ENCODE measurements at regions not wholly inside any gene's neighbourhood (a gene's known extent, or its start where the extent isn't known, plus 50 kb on each side); places are given as distances from the start of the nearest gene placed in this dataset.
A peak's percentile ranks its signal among the peaks of the same experiment; 100 is the strongest.

DNA sequence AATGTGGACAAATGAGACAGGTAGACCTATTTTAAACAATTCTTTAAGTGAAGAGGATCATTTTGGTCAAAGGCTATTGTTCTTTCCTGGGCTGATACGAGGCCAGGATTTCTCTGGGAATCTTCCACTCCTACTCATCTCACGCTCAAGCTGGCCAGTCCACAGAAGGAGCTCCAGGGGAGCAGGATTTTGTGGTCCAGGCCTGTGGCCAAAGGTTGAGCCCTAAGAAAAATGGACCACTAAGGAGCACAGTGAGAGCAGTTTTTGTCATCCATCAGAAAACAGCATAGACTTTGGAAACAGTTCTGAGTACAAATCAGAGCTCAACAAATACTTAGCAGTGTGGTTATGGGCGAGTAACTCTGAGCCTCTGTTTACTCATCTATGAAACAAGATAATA is 260.2 kb upstream of the RUNX1 start:
- in situ Hi-C loops (cut with HindIII; ENCODE audit: low pct_unique_long_range_greater_than_20kb, low sequenced_read_pairs) (no loop called here), intact Hi-C loops (cut with micrococcal nuclease; ENCODE audit: unreplicated experiment) (no loop called here)
- CTCF ChIA-PET = no interaction called here
- no peaks in the 10 kb centered on the region for H3K9me3 ChIP-seq (ENCODE audit: control insufficient read depth, insufficient read depth, low read depth, low read length)
- no peaks in the 10 kb centered on the region for H3K4me1 ChIP-seq (ENCODE audit: control insufficient read depth, insufficient read depth, low read length)
- TF ChIP-seq POLR2AphosphoS5 (IDR thresholded peaks at IDR 0.05; ENCODE audit: low read depth, low read length) = no peak
- TF ChIP-seq, protein P1, sequence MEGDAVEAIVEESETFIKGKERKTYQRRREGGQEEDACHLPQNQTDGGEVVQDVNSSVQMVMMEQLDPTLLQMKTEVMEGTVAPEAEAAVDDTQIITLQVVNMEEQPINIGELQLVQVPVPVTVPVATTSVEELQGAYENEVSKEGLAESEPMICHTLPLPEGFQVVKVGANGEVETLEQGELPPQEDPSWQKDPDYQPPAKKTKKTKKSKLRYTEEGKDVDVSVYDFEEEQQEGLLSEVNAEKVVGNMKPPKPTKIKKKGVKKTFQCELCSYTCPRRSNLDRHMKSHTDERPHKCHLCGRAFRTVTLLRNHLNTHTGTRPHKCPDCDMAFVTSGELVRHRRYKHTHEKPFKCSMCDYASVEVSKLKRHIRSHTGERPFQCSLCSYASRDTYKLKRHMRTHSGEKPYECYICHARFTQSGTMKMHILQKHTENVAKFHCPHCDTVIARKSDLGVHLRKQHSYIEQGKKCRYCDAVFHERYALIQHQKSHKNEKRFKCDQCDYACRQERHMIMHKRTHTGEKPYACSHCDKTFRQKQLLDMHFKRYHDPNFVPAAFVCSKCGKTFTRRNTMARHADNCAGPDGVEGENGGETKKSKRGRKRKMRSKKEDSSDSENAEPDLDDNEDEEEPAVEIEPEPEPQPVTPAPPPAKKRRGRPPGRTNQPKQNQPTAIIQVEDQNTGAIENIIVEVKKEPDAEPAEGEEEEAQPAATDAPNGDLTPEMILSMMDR (IDR thresholded peaks at IDR 0.05) = no peak
- no TSS peak for BruUV-seq (replicated peaks)
- H3K27me3 ChIP-seq (ENCODE audit: control insufficient read depth, insufficient read depth, low read length) = no peaks in the 10 kb centered on the region
- ATAC-seq (no peak), DNase-seq (ENCODE audit: low read depth, low spot score) (no peak)
- no peak overlapping the region for H3K27ac ChIP-seq (ENCODE audit: low read length)
- H3K4me3 ChIP-seq (ENCODE audit: low read depth in 2 of 2, low read length in 2 of 2) = no peak overlapping the region
- POLR2A ChIA-PET = no interaction called here
- no peaks in the 10 kb centered on the region for H3K36me3 ChIP-seq (ENCODE audit: control insufficient read depth, insufficient read depth, low read length)

DNA sequence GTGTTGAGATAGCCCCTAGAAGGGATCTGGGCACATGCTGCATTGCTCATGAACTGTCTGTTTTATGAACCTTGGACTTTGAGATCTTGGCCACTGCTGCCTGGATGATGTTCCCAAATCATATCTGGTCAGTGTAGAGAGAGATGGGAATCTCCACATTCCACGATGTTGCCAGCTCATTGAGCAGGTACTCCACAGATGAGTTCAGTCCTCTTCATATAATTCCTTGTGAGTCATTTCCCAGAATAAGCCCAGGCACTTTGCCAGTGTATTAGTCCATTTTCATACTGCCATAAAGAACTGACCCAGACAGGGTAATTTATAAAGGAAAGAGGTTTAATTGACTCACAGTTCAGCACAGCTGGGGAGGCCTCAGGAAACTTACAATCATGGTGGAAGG is 254.0 kb upstream of the RUNX1 start:
- intact Hi-C loops (cut with micrococcal nuclease; ENCODE audit: unreplicated experiment) (no loop called here), in situ Hi-C loops (cut with HindIII; ENCODE audit: low pct_unique_long_range_greater_than_20kb, low sequenced_read_pairs) (no loop called here)
- no peak overlapping the region for H3K4me3 ChIP-seq (ENCODE audit: low read depth in 2 of 2, low read length in 2 of 2)
- CTCF ChIA-PET = no interaction called here
- BruUV-seq (replicated peaks) = no TSS peak
- no peaks in the 10 kb centered on the region for H3K36me3 ChIP-seq (ENCODE audit: control insufficient read depth, insufficient read depth, low read length)
- TF ChIP-seq POLR2AphosphoS5 (IDR thresholded peaks at IDR 0.05; ENCODE audit: low read depth, low read length) = no peak
- TF ChIP-seq TCF7L2 (IDR thresholded peaks at IDR 0.05; ENCODE audit: low read depth, low read length) = no peak
- TF ChIP-seq, protein P2, sequence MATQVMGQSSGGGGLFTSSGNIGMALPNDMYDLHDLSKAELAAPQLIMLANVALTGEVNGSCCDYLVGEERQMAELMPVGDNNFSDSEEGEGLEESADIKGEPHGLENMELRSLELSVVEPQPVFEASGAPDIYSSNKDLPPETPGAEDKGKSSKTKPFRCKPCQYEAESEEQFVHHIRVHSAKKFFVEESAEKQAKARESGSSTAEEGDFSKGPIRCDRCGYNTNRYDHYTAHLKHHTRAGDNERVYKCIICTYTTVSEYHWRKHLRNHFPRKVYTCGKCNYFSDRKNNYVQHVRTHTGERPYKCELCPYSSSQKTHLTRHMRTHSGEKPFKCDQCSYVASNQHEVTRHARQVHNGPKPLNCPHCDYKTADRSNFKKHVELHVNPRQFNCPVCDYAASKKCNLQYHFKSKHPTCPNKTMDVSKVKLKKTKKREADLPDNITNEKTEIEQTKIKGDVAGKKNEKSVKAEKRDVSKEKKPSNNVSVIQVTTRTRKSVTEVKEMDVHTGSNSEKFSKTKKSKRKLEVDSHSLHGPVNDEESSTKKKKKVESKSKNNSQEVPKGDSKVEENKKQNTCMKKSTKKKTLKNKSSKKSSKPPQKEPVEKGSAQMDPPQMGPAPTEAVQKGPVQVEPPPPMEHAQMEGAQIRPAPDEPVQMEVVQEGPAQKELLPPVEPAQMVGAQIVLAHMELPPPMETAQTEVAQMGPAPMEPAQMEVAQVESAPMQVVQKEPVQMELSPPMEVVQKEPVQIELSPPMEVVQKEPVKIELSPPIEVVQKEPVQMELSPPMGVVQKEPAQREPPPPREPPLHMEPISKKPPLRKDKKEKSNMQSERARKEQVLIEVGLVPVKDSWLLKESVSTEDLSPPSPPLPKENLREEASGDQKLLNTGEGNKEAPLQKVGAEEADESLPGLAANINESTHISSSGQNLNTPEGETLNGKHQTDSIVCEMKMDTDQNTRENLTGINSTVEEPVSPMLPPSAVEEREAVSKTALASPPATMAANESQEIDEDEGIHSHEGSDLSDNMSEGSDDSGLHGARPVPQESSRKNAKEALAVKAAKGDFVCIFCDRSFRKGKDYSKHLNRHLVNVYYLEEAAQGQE (IDR thresholded peaks at IDR 0.05; ENCODE audit: insufficient read depth in 1 of 2, low read depth in 2 of 2, low read length in 1 of 2) = no peak
- TF ChIP-seq, protein P1 (IDR thresholded peaks at IDR 0.05) = no peak
- no peak for TF ChIP-seq SIN3A (IDR thresholded peaks at IDR 0.05; ENCODE audit: borderline replicate concordance, insufficient read depth, low read depth, low read length)
- no peaks in the 10 kb centered on the region for H3K9me3 ChIP-seq (ENCODE audit: control insufficient read depth, insufficient read depth, low read depth, low read length)
- H3K27me3 ChIP-seq (ENCODE audit: control insufficient read depth, insufficient read depth, low read length) = no peaks in the 10 kb centered on the region
- POLR2A ChIA-PET = no interaction called here
- ATAC-seq (no peak), DNase-seq (ENCODE audit: low read depth, low spot score) (peak; percentile 30)
- no peak overlapping the region for H3K27ac ChIP-seq (ENCODE audit: low read length)
- no peaks in the 10 kb centered on the region for H3K4me1 ChIP-seq (ENCODE audit: control insufficient read depth, insufficient read depth, low read length)

DNA sequence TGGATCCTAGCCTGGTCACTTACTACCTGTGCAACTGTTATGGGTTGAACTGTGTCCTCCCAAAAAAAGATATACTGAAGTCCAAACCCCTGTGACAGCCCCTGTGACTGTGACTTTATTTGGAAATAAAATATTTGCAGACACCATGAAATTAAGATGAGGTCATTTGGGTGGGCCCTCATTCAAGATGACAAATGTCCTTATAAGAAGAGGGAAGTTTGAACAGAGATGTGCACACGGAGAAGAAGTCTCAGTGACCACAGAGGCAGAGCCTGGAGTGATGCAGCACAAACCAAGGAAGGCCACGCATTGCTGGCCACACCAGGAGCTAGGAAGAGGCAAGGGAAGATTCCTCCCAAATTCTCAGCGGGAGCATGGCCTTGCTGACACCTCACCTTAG is 249.7 kb upstream of the RUNX1 start:
- no peaks in the 10 kb centered on the region; the same call in 1 of the 2 replicates for H3K4me1 ChIP-seq (ENCODE audit: control insufficient read depth, insufficient read depth, low read length)
- no peak for DNase-seq (ENCODE audit: low read depth, low spot score)
- no peaks in the 10 kb centered on the region for H3K36me3 ChIP-seq (ENCODE audit: control insufficient read depth, insufficient read depth, low read length)
- H3K27ac ChIP-seq (ENCODE audit: low read length) = no peak overlapping the region
- H3K9me3 ChIP-seq (ENCODE audit: control insufficient read depth, insufficient read depth, low read depth, low read length) = no peaks in the 10 kb centered on the region
- no peak for TF ChIP-seq POLR2AphosphoS5 (IDR thresholded peaks at IDR 0.05; ENCODE audit: low read depth, low read length)
- TF ChIP-seq, protein P2 (IDR thresholded peaks at IDR 0.05; ENCODE audit: insufficient read depth in 1 of 2, low read depth in 2 of 2, low read length in 1 of 2) = no peak
- TF ChIP-seq, protein P1 (IDR thresholded peaks at IDR 0.05) = no peak
- CTCF ChIA-PET = no interaction called here
- POLR2A ChIA-PET = no interaction called here
- in situ Hi-C loops (cut with HindIII; ENCODE audit: low pct_unique_long_range_greater_than_20kb, low sequenced_read_pairs) = no loop called here
- H3K27me3 ChIP-seq (ENCODE audit: control insufficient read depth, insufficient read depth, low read length) = no peaks in the 10 kb centered on the region
- no peak for ATAC-seq
- no peak overlapping the region for H3K4me3 ChIP-seq (ENCODE audit: low read depth in 2 of 2, low read length in 2 of 2)
- intact Hi-C loops (cut with micrococcal nuclease; ENCODE audit: unreplicated experiment) = no loop called here
- BruUV-seq (replicated peaks) = no TSS peak
